ENCODE measurements at regions not wholly inside any gene's neighbourhood (a gene's known extent, or its start where the extent isn't known, plus 50 kb on each side); places are given as distances from the start of the nearest gene placed in this dataset.

GRCh38 chr18:51727780-51728179 is 530.3 kb upstream of the MEX3C start:
- TF ChIP-seq CTCF (conservative IDR thresholded peaks at IDR 0.05 in 1 of 2, IDR thresholded peaks at IDR 0.05 in 1 of 2; ENCODE audit: low read depth in 1 of 2, low read length in 2 of 2) = no peak
- TF ChIP-seq EZH2 (IDR thresholded peaks at IDR 0.05; ENCODE audit: low read length, missing control alignments) = no peak

Data from fibroblast of lung (primary cell).